B cell (primary cell): ENCODE measurements at regions not wholly inside any gene's neighbourhood (a gene's known extent, or its start where the extent isn't known, plus 50 kb on each side); places are given as distances from the start of the nearest gene placed in this dataset.

Source experiments
- ATAC-seq: fragments of 200-7000 bp; cut with Tn5 transposase; one replicate; pipeline ENCODE4 v1.10.0; 2021; ENCODE audit warnings: low read depth, mild to moderate bottlenecking, moderate number of reproducible peaks, moderate library complexity
- CTCF ChIA-PET: fragments of 350-600 bp; sonication (Branson Sonifier 250); formaldehyde crosslinking; loops from one replicate; lab custom pipeline; 2021; ENCODE audit warnings: antibody characterized with exemption, inconsistent platforms; lab: Charles Lee
- POLR2A ChIA-PET: fragments of 350-600 bp; sonication (Branson Sonifier 250); formaldehyde crosslinking; loops from one replicate; lab custom pipeline; 2021; ENCODE audit warnings: antibody characterized with exemption; lab: Charles Lee
- DNase-seq: peaks from one replicate; pipeline ENCODE4 v3.0.0; 2013
- H2AFZ ChIP-seq: 2 replicates; pipeline ENCODE4 v1.6.1; 2012; ENCODE audit warnings: mild to moderate bottlenecking, low read depth, low read length; ENCODE audit not compliant: insufficient read depth, poor library complexity, severe bottlenecking
- H3K27ac ChIP-seq, 2 donors: 1 replicate in 1 of 2; 2 replicates in 1 of 2; pipeline ENCODE4 v1.5.1; 2012 to 2013; ENCODE audit warnings: low read length in 2 of 2, mild to moderate bottlenecking in 2 of 2, moderate library complexity in 1 of 2
- H3K27me3 ChIP-seq, 4 experiments: fragments of 200-600 bp in 1 of 4; sonication (generic) in 1 of 4; replicated peaks in 1 of 4; 1 replicate in 2 of 4; 2 replicates in 2 of 4; pipeline versions ENCODE4 v1.6.1 to v1.7.0; 2013 to 2016; ENCODE audit warnings: low read length in 3 of 4, mild to moderate bottlenecking in 2 of 4, mixed read lengths in 1 of 4, moderate library complexity in 1 of 4; ENCODE audit not compliant: insufficient read depth in 4 of 4, control insufficient read depth in 3 of 4; ENCODE audit errors: control extremely low read depth in 1 of 4
- H3K36me3 ChIP-seq, 2 experiments: replicated peaks in 1 of 2; 1 replicate in 1 of 2; 2 replicates in 1 of 2; pipeline versions ENCODE4 v1.6.1 to v1.7.1; 2013; ENCODE audit warnings: low read length in 1 of 2; ENCODE audit not compliant: insufficient read depth in 2 of 2, control insufficient read depth in 1 of 2; ENCODE audit errors: control extremely low read depth in 1 of 2, extremely low read depth in 1 of 2
- H3K4me1 ChIP-seq, 2 donors: fragments of 200-600 bp in 1 of 2; sonication (generic) in 1 of 2; 1 replicate in 1 of 2; 2 replicates in 1 of 2; pipeline versions ENCODE4 v1.5.1 to v1.6.1; 2013 to 2017; ENCODE audit warnings: low read length in 2 of 2; ENCODE audit not compliant: control insufficient read depth in 2 of 2, insufficient read depth in 2 of 2
- H3K4me2 ChIP-seq: replicated peaks from 2 replicates; pipeline ENCODE3; 2012; ENCODE audit warnings: mild to moderate bottlenecking, low read depth, low read length; ENCODE audit not compliant: poor library complexity, severe bottlenecking
- H3K4me3 ChIP-seq, 5 experiments: fragments of 200-600 bp in 1 of 5; sonication (generic) in 1 of 5; 1 replicate in 3 of 5; 2 replicates in 2 of 5; pipeline versions ENCODE4 v1.5.1 to v1.7.0; 2011 to 2016; ENCODE audit warnings: low read length in 4 of 5, mild to moderate bottlenecking in 4 of 5, low read depth in 2 of 5, control low read depth in 1 of 5, moderate library complexity in 1 of 5; ENCODE audit not compliant: insufficient read depth in 1 of 5; ENCODE audit errors: control extremely low read depth in 1 of 5, extremely low read depth in 1 of 5
- H3K79me2 ChIP-seq: fragments of 200-600 bp; sonication (generic); one replicate; pipeline ENCODE4 v1.6.0; 2016; ENCODE audit warnings: low read length; ENCODE audit not compliant: control insufficient read depth, insufficient read depth
- H3K9ac ChIP-seq: fragments of 200-600 bp; sonication (generic); 2 replicates; pipeline ENCODE4 v1.6.1; 2017; ENCODE audit warnings: mild to moderate bottlenecking, low read length, moderate library complexity
- H3K9me3 ChIP-seq, 3 donors: one replicate each; pipeline versions ENCODE4 v1.6.1 to v1.7.1; 2013; ENCODE audit warnings: low read length in 2 of 3; ENCODE audit not compliant: control insufficient read depth in 2 of 3, insufficient read depth in 1 of 3; ENCODE audit errors: control extremely low read depth in 1 of 3
- H4K20me1 ChIP-seq: 2 replicates; pipeline ENCODE4 v1.6.0; 2012; ENCODE audit warnings: mild to moderate bottlenecking, low read length; ENCODE audit not compliant: insufficient read depth, control insufficient read depth, poor library complexity, severe bottlenecking
- H3K27ac Mint-ChIP-seq: one replicate; pipeline ENCODE4 v1.8.0; 2021; ENCODE audit warnings: mixed read lengths
- H3K27me3 Mint-ChIP-seq: one replicate; pipeline ENCODE4 v1.8.0; 2021; ENCODE audit warnings: mixed read lengths
- H3K4me1 Mint-ChIP-seq: one replicate; pipeline ENCODE4 v1.8.0; 2021; ENCODE audit warnings: mixed read lengths
- H3K4me3 Mint-ChIP-seq: one replicate; pipeline ENCODE4 v1.8.0; 2021; ENCODE audit warnings: mixed read lengths
- H3K9me3 Mint-ChIP-seq: one replicate; pipeline ENCODE4 v1.8.0; 2022; ENCODE audit warnings: mixed read lengths; ENCODE audit not compliant: insufficient read depth
- EZH2 ChIP-seq: IDR thresholded peaks from 2 replicates; pipeline ENCODE4 v1.6.1; 2012; ENCODE audit warnings: borderline replicate concordance, low read depth, mild to moderate bottlenecking, moderate library complexity, low read length; ENCODE audit not compliant: insufficient read depth, poor library complexity, severe bottlenecking
- WGBS: methylation state at CpG from one replicate; pipeline ENCODE4 v1.1.5; 2013; ENCODE audit warnings: missing lambda C conversion rate; ENCODE audit not compliant: insufficient coverage; 5-methylcytosine and 5-hydroxymethylcytosine counted together
- intact Hi-C: fragments of 100-400 bp; cut with micrococcal nuclease; formaldehyde crosslinking; loops from one replicate; pipeline ENCODE4 v1.10.0; 2022
- TF ChIP-seq, protein P1 (sequence below): fragments of 200-600 bp; IDR thresholded peaks from one replicate; pipeline ENCODE4 v1.8.0; 2022; ENCODE audit warnings: antibody characterized with exemption, mild to moderate bottlenecking

DNA sequence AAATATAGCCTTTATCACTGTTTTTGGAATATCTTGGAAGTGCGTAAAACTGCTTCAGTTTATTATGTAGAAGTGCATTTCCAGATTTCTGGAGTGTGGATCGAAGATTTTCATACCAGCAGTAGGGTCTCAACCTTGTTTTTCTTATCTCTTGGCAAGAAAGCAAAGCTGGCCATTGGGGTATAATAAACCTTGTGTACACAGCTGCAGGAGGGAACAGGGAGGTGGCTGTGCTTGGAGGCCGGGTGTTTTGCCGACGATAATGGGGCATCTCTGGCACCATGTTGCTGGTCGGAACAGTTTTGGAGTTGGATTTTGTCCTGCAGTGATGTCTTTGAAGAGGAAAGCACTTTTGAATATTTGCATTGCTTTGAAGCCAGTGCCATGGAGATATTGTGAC, 308.8 kb upstream of the DMRT1 start:
- intact Hi-C loops, result no loop called here
- POLR2A ChIA-PET, result no interaction called here
- H3K4me1 Mint-ChIP-seq, result peaks cover 16% of the 10 kb centered on the region
- Histone ChIP-seq H3K9ac (no peak overlapping the region), H3K27me3 (peaks cover 0 to 6% (median 0%) of the 10 kb centered on the region in 4 experiments), H3K4me3 (no peak overlapping the region), H3K4me1 (peaks cover 0 to 6% of the 10 kb centered on the region in 2 donors), H4K20me1 (no peaks in the 10 kb centered on the region), H2AFZ (no peak overlapping the region), H3K4me2 (no peak overlapping the region), H3K79me2 (no peaks in the 10 kb centered on the region), H3K36me3 (no peaks in the 10 kb centered on the region), H3K27ac (no peak overlapping the region), H3K9me3 (no peaks in the 10 kb centered on the region)
- H3K27ac Mint-ChIP-seq, result no peak overlapping the region
- TF ChIP-seq, protein P1, sequence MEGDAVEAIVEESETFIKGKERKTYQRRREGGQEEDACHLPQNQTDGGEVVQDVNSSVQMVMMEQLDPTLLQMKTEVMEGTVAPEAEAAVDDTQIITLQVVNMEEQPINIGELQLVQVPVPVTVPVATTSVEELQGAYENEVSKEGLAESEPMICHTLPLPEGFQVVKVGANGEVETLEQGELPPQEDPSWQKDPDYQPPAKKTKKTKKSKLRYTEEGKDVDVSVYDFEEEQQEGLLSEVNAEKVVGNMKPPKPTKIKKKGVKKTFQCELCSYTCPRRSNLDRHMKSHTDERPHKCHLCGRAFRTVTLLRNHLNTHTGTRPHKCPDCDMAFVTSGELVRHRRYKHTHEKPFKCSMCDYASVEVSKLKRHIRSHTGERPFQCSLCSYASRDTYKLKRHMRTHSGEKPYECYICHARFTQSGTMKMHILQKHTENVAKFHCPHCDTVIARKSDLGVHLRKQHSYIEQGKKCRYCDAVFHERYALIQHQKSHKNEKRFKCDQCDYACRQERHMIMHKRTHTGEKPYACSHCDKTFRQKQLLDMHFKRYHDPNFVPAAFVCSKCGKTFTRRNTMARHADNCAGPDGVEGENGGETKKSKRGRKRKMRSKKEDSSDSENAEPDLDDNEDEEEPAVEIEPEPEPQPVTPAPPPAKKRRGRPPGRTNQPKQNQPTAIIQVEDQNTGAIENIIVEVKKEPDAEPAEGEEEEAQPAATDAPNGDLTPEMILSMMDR, result no peak
- TF ChIP-seq EZH2, result no peak
- DNase-seq, result no peak
- ATAC-seq, result no peak
- no peak overlapping the region for H3K4me3 Mint-ChIP-seq
- WGBS, result 88% methylated on average over 5 of the region's 6 CpGs
- H3K9me3 Mint-ChIP-seq, result no peaks in the 10 kb centered on the region
- CTCF ChIA-PET, result no interaction called here
- H3K27me3 Mint-ChIP-seq, result no peaks in the 10 kb centered on the region

- DNase-seq, result no peak
- peaks cover 0 to 6% (median 0%) of the 10 kb centered on the region in 4 experiments for H3K27me3 ChIP-seq
- no peak overlapping the region for H3K4me2 ChIP-seq
- CTCF ChIA-PET, result no interaction called here
- Mint-ChIP-seq H3K4me1 (peaks cover 16% of the 10 kb centered on the region), H3K27me3 (peaks cover 3% of the 10 kb centered on the region), H3K27ac (no peak overlapping the region), H3K4me3 (no peak overlapping the region), H3K9me3 (no peaks in the 10 kb centered on the region)
- no peaks in the 10 kb centered on the region for H3K79me2 ChIP-seq
- H2AFZ ChIP-seq, result no peak overlapping the region
- no peak overlapping the region for H3K27ac ChIP-seq
- no peak overlapping the region for H3K9ac ChIP-seq
- H3K9me3 ChIP-seq, result peaks cover 0 to 2% (median 0%) of the 10 kb centered on the region in 3 donors
- 85% methylated on average over 3 of the region's 4 CpGs for WGBS
- no peak overlapping the region for H3K4me3 ChIP-seq
- no peaks in the 10 kb centered on the region for H3K36me3 ChIP-seq
- peaks cover 0 to 6% of the 10 kb centered on the region in 2 donors for H3K4me1 ChIP-seq
- TF ChIP-seq, protein P1, result no peak
- TF ChIP-seq EZH2, result no peak
- ATAC-seq, result no peak
- POLR2A ChIA-PET, result no interaction called here
- H4K20me1 ChIP-seq, result no peaks in the 10 kb centered on the region
- intact Hi-C loops, result no loop called here
Observed at GRCh38 chr9:534886-535285, 306.6 kb upstream of the DMRT1 start.
